ENCODE measurements at regions not wholly inside any gene's neighbourhood (a gene's known extent, or its start where the extent isn't known, plus 50 kb on each side); places are given as distances from the start of the nearest gene placed in this dataset.

GRCh38 chr5:38753141-38753540 lies 92.7 kb upstream of the OSMR start:
- no peaks in the 10 kb centered on the region for H3K9me3 ChIP-seq (ENCODE audit: control insufficient read depth, low read length)
- no peaks in the 10 kb centered on the region for H3K4me1 ChIP-seq (ENCODE audit: control insufficient read depth, insufficient read depth, low read length, poor library complexity, severe bottlenecking)
- no peak overlapping the region for H3K4me3 ChIP-seq (ENCODE audit: extremely low read depth, insufficient read depth, low read length, poor library complexity, severe bottlenecking)
- 73 to 100% methylated on average over 1 to 2 of the region's 3 CpGs for WGBS, 2 experiments (ENCODE audit: insufficient coverage in 2 of 2)
- H3K27ac ChIP-seq (ENCODE audit: low read depth, low read length, severe bottlenecking): no peak overlapping the region
- H3K36me3 ChIP-seq (ENCODE audit: control insufficient read depth, insufficient read depth, low read length): no peaks in the 10 kb centered on the region

- H3K4me1 ChIP-seq (ENCODE audit: control insufficient read depth, insufficient read depth, low read length, poor library complexity, severe bottlenecking): no peaks in the 10 kb centered on the region
- no CpG with 5 or more reads among the region's 5 CpGs for WGBS, 2 experiments (ENCODE audit: insufficient coverage in 2 of 2)
- no peaks in the 10 kb centered on the region for H3K9me3 ChIP-seq (ENCODE audit: control insufficient read depth, low read length)
Observed at GRCh38 chr5:38753776-38754175, 92.0 kb upstream of the OSMR start.

GRCh38 chr5:38755181-38755580 lies 90.6 kb upstream of the OSMR start:
- 73 to 78% methylated on average over 2 of the region's 2 CpGs for WGBS, 2 experiments (ENCODE audit: insufficient coverage in 2 of 2)
- no peak overlapping the region for H3K27ac ChIP-seq (ENCODE audit: low read depth, low read length, severe bottlenecking)
- H3K4me1 ChIP-seq (ENCODE audit: control insufficient read depth, insufficient read depth, low read length, poor library complexity, severe bottlenecking): no peaks in the 10 kb centered on the region
- no peaks in the 10 kb centered on the region for H3K9me3 ChIP-seq (ENCODE audit: control insufficient read depth, low read length)
- H3K4me3 ChIP-seq (ENCODE audit: extremely low read depth, insufficient read depth, low read length, poor library complexity, severe bottlenecking): no peak overlapping the region
- no peaks in the 10 kb centered on the region for H3K36me3 ChIP-seq (ENCODE audit: control insufficient read depth, insufficient read depth, low read length)

More at GRCh38 chr5:38753776-38754175, 92.0 kb upstream of the OSMR start:
- no peaks in the 10 kb centered on the region for H3K36me3 ChIP-seq (ENCODE audit: control insufficient read depth, insufficient read depth, low read length)
- H3K4me3 ChIP-seq (ENCODE audit: extremely low read depth, insufficient read depth, low read length, poor library complexity, severe bottlenecking): no peak overlapping the region
- no peak overlapping the region for H3K27ac ChIP-seq (ENCODE audit: low read depth, low read length, severe bottlenecking)

GRCh38 chr5:38756068-38756467 lies 89.7 kb upstream of the OSMR start:
- Histone ChIP-seq H3K4me1 (ENCODE audit: control insufficient read depth, insufficient read depth, low read length, poor library complexity, severe bottlenecking) (no peaks in the 10 kb centered on the region), H3K9me3 (ENCODE audit: control insufficient read depth, low read length) (no peaks in the 10 kb centered on the region), H3K27ac (ENCODE audit: low read depth, low read length, severe bottlenecking) (no peak overlapping the region), H3K4me3 (ENCODE audit: extremely low read depth, insufficient read depth, low read length, poor library complexity, severe bottlenecking) (no peak overlapping the region), H3K36me3 (ENCODE audit: control insufficient read depth, insufficient read depth, low read length) (no peaks in the 10 kb centered on the region)
- WGBS, 2 experiments (ENCODE audit: insufficient coverage in 2 of 2): 67 to 78% methylated on average over 3 of the region's 3 CpGs

GRCh38 chr5:38757451-38758245 lies 88.2 kb upstream of the OSMR start:
- WGBS, 2 experiments (ENCODE audit: insufficient coverage in 2 of 2): 94 to 100% methylated on average over 1 of the region's 3 CpGs
- Histone ChIP-seq H3K27ac (ENCODE audit: low read depth, low read length, severe bottlenecking) (no peak overlapping the region), H3K36me3 (ENCODE audit: control insufficient read depth, insufficient read depth, low read length) (no peaks in the 10 kb centered on the region), H3K4me1 (ENCODE audit: control insufficient read depth, insufficient read depth, low read length, poor library complexity, severe bottlenecking) (no peaks in the 10 kb centered on the region), H3K4me3 (ENCODE audit: extremely low read depth, insufficient read depth, low read length, poor library complexity, severe bottlenecking) (no peak overlapping the region), H3K9me3 (ENCODE audit: control insufficient read depth, low read length) (no peaks in the 10 kb centered on the region)

- Histone ChIP-seq H3K36me3 (ENCODE audit: control insufficient read depth, insufficient read depth, low read length) (no peaks in the 10 kb centered on the region), H3K4me1 (ENCODE audit: control insufficient read depth, insufficient read depth, low read length, poor library complexity, severe bottlenecking) (no peaks in the 10 kb centered on the region), H3K9me3 (ENCODE audit: control insufficient read depth, low read length) (no peaks in the 10 kb centered on the region), H3K4me3 (ENCODE audit: extremely low read depth, insufficient read depth, low read length, poor library complexity, severe bottlenecking) (no peak overlapping the region), H3K27ac (ENCODE audit: low read depth, low read length, severe bottlenecking) (no peak overlapping the region)
- WGBS, 2 experiments (ENCODE audit: insufficient coverage in 2 of 2): 86 to 91% methylated on average over 5 to 9 of the region's 10 CpGs
Observed at GRCh38 chr5:38758774-38759600, 86.8 kb upstream of the OSMR start.

GRCh38 chr5:38764937-38765391 lies 80.8 kb upstream of the OSMR start:
- H3K4me1 ChIP-seq (ENCODE audit: control insufficient read depth, insufficient read depth, low read length, poor library complexity, severe bottlenecking): no peaks in the 10 kb centered on the region
- no peaks in the 10 kb centered on the region for H3K36me3 ChIP-seq (ENCODE audit: control insufficient read depth, insufficient read depth, low read length)
- WGBS, 2 experiments (ENCODE audit: insufficient coverage in 2 of 2): 94 to 100% methylated on average over 2 of the region's 4 CpGs
- no peak overlapping the region for H3K4me3 ChIP-seq (ENCODE audit: extremely low read depth, insufficient read depth, low read length, poor library complexity, severe bottlenecking)
- no peak overlapping the region for H3K27ac ChIP-seq (ENCODE audit: low read depth, low read length, severe bottlenecking)
- H3K9me3 ChIP-seq (ENCODE audit: control insufficient read depth, low read length): peaks cover 12% of the 10 kb centered on the region

- Histone ChIP-seq H3K27ac (ENCODE audit: low read depth, low read length, severe bottlenecking) (no peak overlapping the region), H3K4me3 (ENCODE audit: extremely low read depth, insufficient read depth, low read length, poor library complexity, severe bottlenecking) (no peak overlapping the region), H3K36me3 (ENCODE audit: control insufficient read depth, insufficient read depth, low read length) (no peaks in the 10 kb centered on the region), H3K4me1 (ENCODE audit: control insufficient read depth, insufficient read depth, low read length, poor library complexity, severe bottlenecking) (no peaks in the 10 kb centered on the region), H3K9me3 (ENCODE audit: control insufficient read depth, low read length) (peaks cover 12% of the 10 kb centered on the region)
- 86 to 87% methylated on average over 4 of the region's 5 CpGs for WGBS, 2 experiments (ENCODE audit: insufficient coverage in 2 of 2)
Observed at GRCh38 chr5:38765399-38765861, 80.4 kb upstream of the OSMR start.

- H3K4me3 ChIP-seq (ENCODE audit: extremely low read depth, insufficient read depth, low read length, poor library complexity, severe bottlenecking): no peak overlapping the region
- H3K36me3 ChIP-seq (ENCODE audit: control insufficient read depth, insufficient read depth, low read length): no peaks in the 10 kb centered on the region
- no peak overlapping the region for H3K27ac ChIP-seq (ENCODE audit: low read depth, low read length, severe bottlenecking)
- 85 to 89% methylated on average over 2 of the region's 2 CpGs for WGBS, 2 experiments (ENCODE audit: insufficient coverage in 2 of 2)
- no peaks in the 10 kb centered on the region for H3K4me1 ChIP-seq (ENCODE audit: control insufficient read depth, insufficient read depth, low read length, poor library complexity, severe bottlenecking)
- peaks cover 12% of the 10 kb centered on the region for H3K9me3 ChIP-seq (ENCODE audit: control insufficient read depth, low read length)
Observed at GRCh38 chr5:38766151-38766550, 79.7 kb upstream of the OSMR start.

GRCh38 chr5:38768412-38769211 lies 77.2 kb upstream of the OSMR start:
- Histone ChIP-seq H3K27ac (ENCODE audit: low read depth, low read length, severe bottlenecking) (no peak overlapping the region), H3K4me3 (ENCODE audit: extremely low read depth, insufficient read depth, low read length, poor library complexity, severe bottlenecking) (no peak overlapping the region), H3K4me1 (ENCODE audit: control insufficient read depth, insufficient read depth, low read length, poor library complexity, severe bottlenecking) (no peaks in the 10 kb centered on the region), H3K36me3 (ENCODE audit: control insufficient read depth, insufficient read depth, low read length) (no peaks in the 10 kb centered on the region), H3K9me3 (ENCODE audit: control insufficient read depth, low read length) (peaks cover 12% of the 10 kb centered on the region)
- WGBS, 2 experiments (ENCODE audit: insufficient coverage in 2 of 2): 87 to 90% methylated on average over 5 to 9 of the region's 9 CpGs

All from mesodermal cell (in vitro differentiated cells).